Stomach (tissue), 8 donors: ENCODE measurements at regions not wholly inside any gene's neighbourhood (a gene's known extent, or its start where the extent isn't known, plus 50 kb on each side); places are given as distances from the start of the nearest gene placed in this dataset.

Experiments
- DNase-seq, 2 donors: peaks; one replicate each; pipeline versions ENCODE4 v3.0.0 to v3.0.0-alpha.2; 2013 to 2019
- H3K27ac ChIP-seq, 5 donors: fragments of 200-600 bp in 4 of 5; sonication (generic) in 4 of 5; one replicate each; pipeline ENCODE4 v1.5.1; 2013 to 2019; ENCODE audit warnings: mild to moderate bottlenecking in 1 of 5, moderate library complexity in 1 of 5
- H3K27me3 ChIP-seq, 3 donors: fragments of 200-600 bp; sonication (generic); one replicate each; pipeline ENCODE4 v1.5.1; 2017 to 2019; ENCODE audit warnings: mixed run types in 1 of 3
- H3K36me3 ChIP-seq, 4 donors: fragments of 200-600 bp; sonication (generic); 1 replicate in 3 of 4; 2 replicates in 1 of 4; pipeline ENCODE4 v1.5.1; 2016 to 2019
- H3K4me1 ChIP-seq, 4 donors: fragments of 200-600 bp; sonication (generic); one replicate each; pipeline ENCODE4 v1.5.1; 2016 to 2019
- H3K4me3 ChIP-seq, 4 donors: fragments of 200-600 bp; sonication (generic) in 3 of 4; one replicate each; pipeline ENCODE4 v1.5.1; 2016 to 2019; ENCODE audit warnings: mild to moderate bottlenecking in 1 of 4
- H3K9me3 ChIP-seq, 4 donors: fragments of 200-600 bp; sonication (generic); one replicate each; pipeline ENCODE4 v1.5.1; 2016 to 2019
- EP300 ChIP-seq: sonication (generic); formaldehyde crosslinking; IDR thresholded peaks from one replicate; pipeline ENCODE4 v1.6.1; 2017; ENCODE audit warnings: antibody characterized with exemption
- POLR2A ChIP-seq, 4 donors: fragments of 450-650 bp; IDR thresholded peaks; one replicate each; pipeline ENCODE4 v1.6.1; 2016; ENCODE audit warnings: antibody characterized with exemption in 4 of 4, control low read depth in 2 of 4, mild to moderate bottlenecking in 1 of 4, moderate library complexity in 1 of 4
- POLR2AphosphoS5 ChIP-seq, 3 donors: sonication (generic); formaldehyde crosslinking; IDR thresholded peaks; one replicate each; pipeline ENCODE4 v1.6.1; 2016; ENCODE audit warnings: antibody characterized with exemption in 3 of 3
- WGBS, 5 donors: extraction: QIAGEN DNeasy Blood & Tissue Kit in 3 of 5; methylation state at CpG; one replicate each; pipeline versions ENCODE4 v1.1.5 to v1.1.7; 2013 to 2018; 5-methylcytosine and 5-hydroxymethylcytosine counted together
- intact Hi-C: fragments of 100-400 bp; cut with DNase I; formaldehyde crosslinking; loops from one replicate; pipeline ENCODE4 v1.15.1; 2023; ENCODE audit warnings: low total_unique reads
- TF ChIP-seq, protein P1 (sequence below), 7 experiments: fragments of 450-650 bp in 4 of 7; fragments of 200-600 bp in 3 of 7; sonication (generic) in 3 of 7; IDR thresholded peaks; one replicate each; pipeline ENCODE4 v1.5.1; 2016 to 2019; ENCODE audit warnings: antibody characterized with exemption in 7 of 7, control low read depth in 2 of 7, mild to moderate bottlenecking in 1 of 7
- donor health status: healthy with polysubstance abuse.
- donor health status: Bipolar disorder and iron deficiency.
- donor health status: healthy.

DNA sequence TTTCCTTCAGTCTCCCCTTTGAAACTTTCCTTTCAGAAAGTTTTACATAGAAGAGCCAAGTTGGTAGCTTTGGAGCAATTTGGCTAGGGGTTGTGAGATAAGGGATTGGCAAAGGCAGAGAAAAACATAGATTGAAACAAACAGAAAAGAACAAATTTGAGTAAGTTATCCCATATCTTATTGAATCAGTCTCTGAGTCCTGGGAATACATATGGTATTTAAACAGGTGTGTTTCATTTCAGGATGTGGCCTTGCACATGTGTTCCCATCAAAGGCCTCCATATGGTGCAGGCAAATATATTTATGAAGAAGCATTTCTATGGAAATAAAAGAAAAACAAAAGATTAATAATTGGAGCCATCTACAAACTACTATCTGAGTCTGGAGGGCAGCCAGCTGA is 227.9 kb upstream of the ZFP42 start:
- intact Hi-C loops, result no loop called here
- Histone ChIP-seq H3K4me1 (no peaks in the 10 kb centered on the region), H3K9me3 (no peaks in the 10 kb centered on the region), H3K27ac (no peak overlapping the region), H3K4me3 (no peak overlapping the region), H3K27me3 (no peaks in the 10 kb centered on the region), H3K36me3 (no peaks in the 10 kb centered on the region)
- DNase-seq, result no peak
- TF ChIP-seq POLR2AphosphoS5 (IDR thresholded peaks at IDR 0.05) (no peak), EP300 (no peak)
- TF ChIP-seq, protein P1, sequence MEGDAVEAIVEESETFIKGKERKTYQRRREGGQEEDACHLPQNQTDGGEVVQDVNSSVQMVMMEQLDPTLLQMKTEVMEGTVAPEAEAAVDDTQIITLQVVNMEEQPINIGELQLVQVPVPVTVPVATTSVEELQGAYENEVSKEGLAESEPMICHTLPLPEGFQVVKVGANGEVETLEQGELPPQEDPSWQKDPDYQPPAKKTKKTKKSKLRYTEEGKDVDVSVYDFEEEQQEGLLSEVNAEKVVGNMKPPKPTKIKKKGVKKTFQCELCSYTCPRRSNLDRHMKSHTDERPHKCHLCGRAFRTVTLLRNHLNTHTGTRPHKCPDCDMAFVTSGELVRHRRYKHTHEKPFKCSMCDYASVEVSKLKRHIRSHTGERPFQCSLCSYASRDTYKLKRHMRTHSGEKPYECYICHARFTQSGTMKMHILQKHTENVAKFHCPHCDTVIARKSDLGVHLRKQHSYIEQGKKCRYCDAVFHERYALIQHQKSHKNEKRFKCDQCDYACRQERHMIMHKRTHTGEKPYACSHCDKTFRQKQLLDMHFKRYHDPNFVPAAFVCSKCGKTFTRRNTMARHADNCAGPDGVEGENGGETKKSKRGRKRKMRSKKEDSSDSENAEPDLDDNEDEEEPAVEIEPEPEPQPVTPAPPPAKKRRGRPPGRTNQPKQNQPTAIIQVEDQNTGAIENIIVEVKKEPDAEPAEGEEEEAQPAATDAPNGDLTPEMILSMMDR (IDR thresholded peaks at IDR 0.05), result no peak

DNA sequence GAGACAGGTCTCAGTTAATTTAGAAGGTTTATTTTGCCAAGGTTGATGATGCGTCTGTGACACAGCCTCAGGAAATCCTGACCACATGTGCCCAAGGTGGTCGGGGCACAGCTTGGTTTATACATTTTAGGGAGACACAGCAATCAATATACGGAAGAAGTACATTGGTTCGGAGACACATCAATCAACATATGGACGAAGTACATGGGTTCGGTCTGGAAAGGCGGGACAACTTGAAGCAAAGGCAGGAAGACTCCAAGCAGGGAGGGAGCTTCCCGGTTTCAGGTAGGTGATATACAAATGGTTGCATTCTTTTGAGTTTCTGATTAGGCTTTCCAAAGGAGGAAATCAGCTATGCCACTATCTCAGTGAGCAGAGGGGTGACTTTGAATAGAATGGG is 225.2 kb upstream of the ZFP42 start:
- 86 to 93% (median 90%) methylated on average over 8 of the region's 8 CpGs for WGBS, 5 donors
- DNase-seq, result no peak
- no peaks in the 10 kb centered on the region for H3K9me3 ChIP-seq
- TF ChIP-seq POLR2A (IDR thresholded peaks at IDR 0.05) (no peak), EP300 (no peak), POLR2AphosphoS5 (IDR thresholded peaks at IDR 0.05) (no peak)
- TF ChIP-seq, protein P1 (IDR thresholded peaks at IDR 0.05), result no peak
- intact Hi-C loops, result no loop called here
- no peaks in the 10 kb centered on the region for H3K36me3 ChIP-seq
- H3K4me3 ChIP-seq, result no peak overlapping the region
- H3K27ac ChIP-seq, result no peak overlapping the region
- H3K4me1 ChIP-seq, result no peaks in the 10 kb centered on the region
- H3K27me3 ChIP-seq, result no peaks in the 10 kb centered on the region

DNA sequence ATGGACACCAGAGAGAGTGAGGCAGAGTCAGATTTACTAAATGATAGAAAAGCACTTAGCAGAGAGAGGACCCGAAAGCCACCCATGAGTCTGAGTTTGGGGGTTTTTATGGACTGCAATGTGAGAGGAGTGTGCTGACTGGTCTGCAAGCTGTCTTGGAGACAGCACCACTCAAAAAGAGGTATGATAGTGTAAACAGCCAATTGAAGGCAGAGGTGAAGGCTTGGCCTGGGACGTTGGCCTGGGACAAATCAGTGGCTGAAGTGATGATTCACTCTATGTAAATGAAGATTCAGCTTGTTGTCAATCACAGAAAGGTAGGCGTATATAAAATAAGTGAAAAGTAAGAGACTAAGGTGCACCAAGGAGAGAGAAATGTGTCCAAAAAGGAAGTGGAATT is 217.6 kb upstream of the ZFP42 start:
- peaks cover 0 to 7% (median 0%) of the 10 kb centered on the region in 4 donors for H3K9me3 ChIP-seq
- H3K36me3 ChIP-seq, result no peaks in the 10 kb centered on the region
- no peak overlapping the region for H3K27ac ChIP-seq
- DNase-seq, result no peak
- intact Hi-C loops, result no loop called here
- no peaks in the 10 kb centered on the region for H3K27me3 ChIP-seq
- WGBS, 5 donors, result 65 to 81% (median 71%) methylated on average over 3 of the region's 3 CpGs
- no peak overlapping the region for H3K4me3 ChIP-seq
- TF ChIP-seq EP300 (no peak), POLR2AphosphoS5 (IDR thresholded peaks at IDR 0.05) (no peak), POLR2A (IDR thresholded peaks at IDR 0.05) (no peak)
- TF ChIP-seq, protein P1 (IDR thresholded peaks at IDR 0.05), result no peak
- H3K4me1 ChIP-seq, result no peaks in the 10 kb centered on the region

DNA sequence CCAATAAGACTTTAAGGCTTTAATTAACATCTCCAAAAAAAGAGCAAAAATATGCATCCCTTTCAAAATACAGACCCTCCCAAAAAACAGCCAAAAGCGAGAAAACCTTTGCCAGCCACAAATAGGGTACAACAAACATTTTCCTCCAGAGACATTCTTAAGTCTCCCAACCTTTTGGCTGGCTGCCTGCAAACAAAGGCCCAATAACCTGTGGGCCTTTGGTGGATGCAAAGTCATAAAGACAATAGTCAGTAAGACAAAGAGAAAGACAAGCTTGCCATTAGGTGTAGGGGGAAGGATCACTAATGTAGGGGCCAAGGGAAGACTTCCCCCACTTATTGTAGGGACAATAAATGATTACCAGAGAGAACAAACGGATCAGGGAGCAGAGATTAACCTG is 215.5 kb upstream of the ZFP42 start:
- peaks cover 0 to 16% (median 10%) of the 10 kb centered on the region in 4 donors for H3K9me3 ChIP-seq
- WGBS, 5 donors, result 34 to 54% (median 50%) methylated on average over 2 of the region's 2 CpGs
- H3K4me1 ChIP-seq, result no peaks in the 10 kb centered on the region
- H3K36me3 ChIP-seq, result no peaks in the 10 kb centered on the region
- intact Hi-C loops, result no loop called here
- DNase-seq, result no peak
- TF ChIP-seq, protein P1 (IDR thresholded peaks at IDR 0.05), result no peak
- no peak for TF ChIP-seq POLR2A (IDR thresholded peaks at IDR 0.05)
- TF ChIP-seq POLR2AphosphoS5 (IDR thresholded peaks at IDR 0.05), result no peak
- TF ChIP-seq EP300, result no peak
- no peaks in the 10 kb centered on the region for H3K27me3 ChIP-seq
- no peak overlapping the region for H3K4me3 ChIP-seq
- no peak overlapping the region for H3K27ac ChIP-seq
